Right lobe of liver (tissue), 4 donors: ENCODE measurements at regions not wholly inside any gene's neighbourhood (a gene's known extent, or its start where the extent isn't known, plus 50 kb on each side); places are given as distances from the start of the nearest gene placed in this dataset.

Source experiments
- POLR2A ChIP-seq: fragments of 450-650 bp; IDR thresholded peaks from one replicate; pipeline ENCODE4 v1.6.1; 2017; ENCODE audit warnings: antibody characterized with exemption, mild to moderate bottlenecking
- TF ChIP-seq, protein P1 (sequence below), 4 donors: fragments of 200-600 bp in 3 of 4; fragments of 450-650 bp in 1 of 4; IDR thresholded peaks; one replicate each; pipeline versions ENCODE4 v1.5.1 to v1.8.0; 2016 to 2022; ENCODE audit warnings: antibody characterized with exemption in 4 of 4, mild to moderate bottlenecking in 2 of 4
- donor health status: DM: no; HTN: no; CAD: no.
- donor health status: DM: no; HTN: no; CAD: no.
- donor health status: DM: no; HTN: yes; CAD: no.

DNA sequence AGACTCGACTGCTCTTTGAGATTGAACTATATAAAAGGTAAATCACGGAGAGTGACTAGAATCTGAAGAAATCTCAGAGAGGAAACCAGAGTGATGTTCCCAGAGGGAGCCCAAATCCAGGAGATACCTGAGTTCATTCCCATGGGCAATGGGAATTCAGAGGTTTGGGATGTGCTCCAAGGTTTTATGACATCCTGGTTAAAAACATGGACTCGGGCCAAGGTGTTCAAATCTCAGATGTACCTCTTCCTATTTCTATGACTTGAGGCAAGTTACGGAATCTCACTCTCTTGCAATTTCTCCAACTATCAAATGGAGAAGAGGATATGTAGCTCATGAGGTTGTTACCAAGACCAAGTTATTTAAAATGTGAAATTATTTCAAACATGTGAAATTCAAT, 54.5 kb upstream of the RAB18 start:
- TF ChIP-seq POLR2A, result no peak
- TF ChIP-seq, protein P1, sequence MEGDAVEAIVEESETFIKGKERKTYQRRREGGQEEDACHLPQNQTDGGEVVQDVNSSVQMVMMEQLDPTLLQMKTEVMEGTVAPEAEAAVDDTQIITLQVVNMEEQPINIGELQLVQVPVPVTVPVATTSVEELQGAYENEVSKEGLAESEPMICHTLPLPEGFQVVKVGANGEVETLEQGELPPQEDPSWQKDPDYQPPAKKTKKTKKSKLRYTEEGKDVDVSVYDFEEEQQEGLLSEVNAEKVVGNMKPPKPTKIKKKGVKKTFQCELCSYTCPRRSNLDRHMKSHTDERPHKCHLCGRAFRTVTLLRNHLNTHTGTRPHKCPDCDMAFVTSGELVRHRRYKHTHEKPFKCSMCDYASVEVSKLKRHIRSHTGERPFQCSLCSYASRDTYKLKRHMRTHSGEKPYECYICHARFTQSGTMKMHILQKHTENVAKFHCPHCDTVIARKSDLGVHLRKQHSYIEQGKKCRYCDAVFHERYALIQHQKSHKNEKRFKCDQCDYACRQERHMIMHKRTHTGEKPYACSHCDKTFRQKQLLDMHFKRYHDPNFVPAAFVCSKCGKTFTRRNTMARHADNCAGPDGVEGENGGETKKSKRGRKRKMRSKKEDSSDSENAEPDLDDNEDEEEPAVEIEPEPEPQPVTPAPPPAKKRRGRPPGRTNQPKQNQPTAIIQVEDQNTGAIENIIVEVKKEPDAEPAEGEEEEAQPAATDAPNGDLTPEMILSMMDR (IDR thresholded peaks at IDR 0.05), result no peak
